Glutamatergic neuron (in vitro differentiated cells): ENCODE measurements at regions not wholly inside any gene's neighbourhood (a gene's known extent, or its start where the extent isn't known, plus 50 kb on each side); places are given as distances from the start of the nearest gene placed in this dataset.

Experiments used
- DNase-seq: peaks from one replicate; pipeline ENCODE4 v3.0.0; 2022
- H3K27ac Mint-ChIP-seq: one replicate; pipeline ENCODE4 v1.8.0; 2020; ENCODE audit warnings: mild to moderate bottlenecking, mixed read lengths, inconsistent platforms; ENCODE audit not compliant: unreplicated experiment
- H3K27me3 Mint-ChIP-seq: one replicate; pipeline ENCODE4 v1.8.0; 2020; ENCODE audit warnings: mild to moderate bottlenecking, moderate library complexity, mixed read lengths, inconsistent platforms; ENCODE audit not compliant: unreplicated experiment
- H3K36me3 Mint-ChIP-seq: one replicate; pipeline ENCODE4 v1.8.0; 2020; ENCODE audit warnings: mild to moderate bottlenecking, mixed read lengths, inconsistent platforms; ENCODE audit not compliant: unreplicated experiment
- H3K4me1 Mint-ChIP-seq: one replicate; pipeline ENCODE4 v1.8.0; 2020; ENCODE audit warnings: mild to moderate bottlenecking, low read depth, mixed read lengths, inconsistent platforms; ENCODE audit not compliant: unreplicated experiment
- H3K4me3 Mint-ChIP-seq: one replicate; pipeline ENCODE4 v1.8.0; 2020; ENCODE audit warnings: mild to moderate bottlenecking, mixed read lengths, inconsistent platforms; ENCODE audit not compliant: unreplicated experiment
- H3K9me3 Mint-ChIP-seq: one replicate; pipeline ENCODE4 v1.8.0; 2020; ENCODE audit warnings: mild to moderate bottlenecking, moderate library complexity, mixed read lengths, inconsistent platforms; ENCODE audit not compliant: unreplicated experiment
- CTCF ChIP-seq: fragments of 200-600 bp; sonication (generic); IDR thresholded peaks from one replicate; pipeline ENCODE4 v1.5.0; 2021; ENCODE audit not compliant: partially characterized antibody, unreplicated experiment

- H3K27ac Mint-ChIP-seq, result no peak overlapping the region
- H3K9me3 Mint-ChIP-seq, result peaks cover 3% of the 10 kb centered on the region
- H3K27me3 Mint-ChIP-seq, result peaks cover 9% of the 10 kb centered on the region
- TF ChIP-seq CTCF, result no peak
- H3K4me1 Mint-ChIP-seq, result peaks cover 4% of the 10 kb centered on the region
- no peak overlapping the region for H3K4me3 Mint-ChIP-seq
- no peaks in the 10 kb centered on the region for H3K36me3 Mint-ChIP-seq
- DNase-seq, result no peak
Measured at GRCh38 chr20:50296450-50297375, 106.1 kb downstream of the CEBPB start.

GRCh38 chr20:50297498-50298376, 107.1 kb downstream of the CEBPB start:
- no peak for TF ChIP-seq CTCF
- Mint-ChIP-seq H3K36me3 (no peaks in the 10 kb centered on the region), H3K4me1 (peaks cover 4% of the 10 kb centered on the region), H3K9me3 (peaks cover 3% of the 10 kb centered on the region), H3K27ac (no peak overlapping the region), H3K27me3 (peaks cover 9% of the 10 kb centered on the region), H3K4me3 (no peak overlapping the region)
- DNase-seq, result no peak

- H3K9me3 Mint-ChIP-seq, result peaks cover 3% of the 10 kb centered on the region
- TF ChIP-seq CTCF, result no peak
- H3K27ac Mint-ChIP-seq, result no peak overlapping the region
- H3K27me3 Mint-ChIP-seq, result peaks cover 11% of the 10 kb centered on the region
- H3K36me3 Mint-ChIP-seq, result no peaks in the 10 kb centered on the region
- DNase-seq, result no peak
- H3K4me3 Mint-ChIP-seq, result no peak overlapping the region
- peaks cover 4% of the 10 kb centered on the region for H3K4me1 Mint-ChIP-seq
Measured at GRCh38 chr20:50298554-50299324, 108.1 kb downstream of the CEBPB start.

GRCh38 chr20:50299325-50299629, 108.6 kb downstream of the CEBPB start:
- TF ChIP-seq CTCF, result no peak
- Mint-ChIP-seq H3K4me3 (no peak overlapping the region), H3K9me3 (peaks cover 3% of the 10 kb centered on the region), H3K27me3 (peaks cover 7% of the 10 kb centered on the region), H3K4me1 (peaks cover 7% of the 10 kb centered on the region), H3K27ac (no peak overlapping the region), H3K36me3 (no peaks in the 10 kb centered on the region)
- DNase-seq, result no peak
